Dermis microvascular lymphatic vessel endothelial cell (primary cell): ENCODE measurements at regions not wholly inside any gene's neighbourhood (a gene's known extent, or its start where the extent isn't known, plus 50 kb on each side); places are given as distances from the start of the nearest gene placed in this dataset.
A peak's percentile ranks its signal among the peaks of the same experiment; 100 is the strongest.

Source experiments
- DNase-seq, 2 donors: peaks; one replicate each; pipeline versions ENCODE4 v3.0.0 to v3.0.0-alpha.2; 2010; ENCODE audit warnings: low read depth in 2 of 2

DNA sequence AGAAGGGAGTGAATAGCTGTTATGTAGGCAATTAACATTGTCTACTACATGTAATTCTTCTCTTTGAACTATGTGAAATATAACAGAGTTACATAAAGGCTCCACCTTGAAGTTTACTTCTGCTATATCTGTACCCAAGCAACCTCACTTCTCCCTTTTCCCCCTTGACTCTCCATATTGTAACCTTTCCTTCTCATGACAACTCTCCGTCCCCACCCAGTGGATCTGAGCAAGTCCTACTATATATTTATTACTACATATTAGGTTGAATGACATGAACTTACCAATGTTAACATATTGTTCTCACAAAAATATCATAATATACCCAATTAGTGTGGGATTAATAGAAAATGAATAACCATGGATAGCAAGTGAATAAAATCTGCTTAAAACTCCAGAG lies 93.2 kb upstream of the ATP8A1 start:
- peak; percentile 10 to 23 for DNase-seq

DNA sequence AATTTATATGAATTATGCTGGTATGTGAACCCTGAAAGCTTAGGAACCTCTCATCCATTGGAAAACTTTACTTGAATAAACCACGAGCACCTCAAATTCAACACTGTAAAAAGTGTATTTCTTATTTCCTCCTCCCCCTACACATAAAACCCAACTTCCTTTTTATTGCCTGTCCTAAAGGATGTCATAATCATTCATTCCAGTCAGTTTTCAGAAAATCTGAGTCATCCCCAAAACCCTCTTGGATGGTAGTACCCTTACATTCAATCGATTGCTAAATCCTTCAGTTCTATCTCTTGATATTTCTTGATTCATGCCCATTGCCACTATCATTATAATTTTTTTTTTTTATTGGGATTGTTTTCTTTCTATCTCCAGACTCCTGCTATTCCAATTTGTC lies 91.1 kb upstream of the ATP8A1 start:
- no peak for DNase-seq

DNA sequence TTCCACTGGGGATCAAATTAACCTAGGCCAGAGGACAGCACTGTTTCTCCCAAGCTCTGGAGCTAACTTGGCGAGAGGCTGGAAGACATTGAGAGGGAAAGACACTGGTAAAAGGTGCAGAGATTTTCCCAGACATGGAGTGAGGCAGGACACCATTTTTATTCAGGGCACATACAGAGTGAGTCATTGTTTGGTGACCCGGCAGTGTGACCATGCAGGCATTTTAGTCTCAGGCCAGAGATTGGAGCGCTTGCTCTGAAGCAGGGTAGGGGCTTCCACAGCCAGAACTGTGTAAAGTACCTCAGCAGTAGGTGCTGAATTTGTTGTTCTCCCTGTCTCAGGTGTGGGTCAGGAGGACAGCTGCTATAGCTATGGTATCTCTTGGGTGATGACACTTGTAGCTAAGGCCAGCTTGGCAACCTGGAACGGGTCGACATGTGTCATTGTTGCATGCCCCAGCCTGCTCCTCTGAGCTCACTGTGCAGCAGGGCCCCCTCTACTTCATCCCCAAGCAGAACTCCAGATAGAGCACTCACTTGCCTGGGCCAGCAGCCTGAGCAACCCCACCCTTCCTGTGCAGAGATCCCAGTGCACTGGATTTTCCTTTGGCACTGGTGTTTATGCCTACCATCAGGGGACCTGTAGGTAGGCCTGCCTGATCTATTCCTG lies 79.8 kb upstream of the ATP8A1 start:
- DNase-seq: no peak

DNA sequence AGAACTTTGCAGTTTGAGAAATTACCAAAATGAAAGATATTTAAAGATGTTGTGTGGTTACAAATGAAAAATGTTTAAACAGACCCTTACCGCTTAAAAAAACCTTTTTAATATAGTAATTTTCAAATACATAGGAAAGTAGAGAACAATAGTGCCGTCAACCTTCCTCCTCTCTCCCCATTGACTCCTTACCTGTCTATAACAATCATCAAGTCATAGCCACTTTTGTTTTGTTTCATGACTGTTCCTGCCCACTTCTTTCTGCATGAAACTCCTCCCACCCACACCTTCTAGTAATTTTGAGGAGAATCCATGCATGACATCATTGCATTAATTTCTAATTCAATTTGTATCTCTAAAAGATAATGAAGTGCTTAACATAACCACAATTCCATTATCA lies 76.5 kb upstream of the ATP8A1 start:
- no peak for DNase-seq

DNA sequence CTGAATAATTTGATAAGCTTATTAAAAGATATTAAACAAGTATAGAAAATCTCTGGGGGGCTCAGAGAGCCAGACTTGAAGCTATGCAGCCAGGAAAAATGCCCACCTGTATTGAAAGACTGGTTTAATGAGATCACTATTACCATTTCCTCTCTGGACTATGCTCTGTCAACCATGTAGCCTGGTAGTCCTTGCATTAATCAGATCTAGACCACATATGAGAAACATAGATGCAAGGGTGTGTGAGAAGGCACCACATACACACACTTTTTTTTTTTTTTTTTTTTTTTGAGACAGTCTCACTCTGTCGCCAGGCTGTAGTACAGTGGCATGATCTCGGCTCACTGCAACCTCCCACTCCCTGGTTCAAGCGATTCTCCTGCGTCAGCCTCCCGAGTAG lies 75.9 kb upstream of the ATP8A1 start:
- DNase-seq: no peak

DNA sequence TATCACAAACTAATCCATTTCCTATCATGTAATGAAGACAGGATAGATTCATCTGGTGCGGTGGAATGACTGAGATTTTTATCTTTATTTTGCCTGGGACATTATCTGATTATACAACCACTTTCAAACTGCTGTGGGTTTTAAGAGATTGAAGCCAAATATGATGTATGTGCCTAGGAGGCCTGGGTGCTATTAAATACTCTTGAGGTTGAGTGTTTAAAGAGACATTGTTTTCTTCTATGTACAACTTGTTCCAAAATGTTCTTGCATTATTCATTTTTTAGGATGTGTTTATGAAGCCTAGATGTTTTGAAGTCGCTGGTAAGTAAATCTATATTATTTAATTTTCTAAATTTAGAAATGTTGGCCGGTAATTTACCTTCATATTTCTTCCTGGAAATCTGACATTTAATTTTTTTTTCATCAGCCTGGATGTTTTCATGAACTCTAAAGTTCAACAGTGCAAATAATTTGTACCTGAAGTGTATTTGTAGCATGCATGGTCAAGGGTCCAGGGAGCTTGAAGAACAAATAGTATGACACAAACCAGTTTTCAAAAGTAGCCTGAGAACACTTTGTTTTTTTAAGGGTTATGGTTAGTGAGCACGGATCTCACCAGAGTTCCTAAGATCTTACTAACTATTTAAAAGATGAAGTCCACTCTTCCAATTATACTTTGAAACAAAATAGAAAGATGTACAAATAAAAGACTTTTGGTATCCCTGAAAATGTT lies 72.8 kb upstream of the ATP8A1 start:
- DNase-seq: no peak

DNA sequence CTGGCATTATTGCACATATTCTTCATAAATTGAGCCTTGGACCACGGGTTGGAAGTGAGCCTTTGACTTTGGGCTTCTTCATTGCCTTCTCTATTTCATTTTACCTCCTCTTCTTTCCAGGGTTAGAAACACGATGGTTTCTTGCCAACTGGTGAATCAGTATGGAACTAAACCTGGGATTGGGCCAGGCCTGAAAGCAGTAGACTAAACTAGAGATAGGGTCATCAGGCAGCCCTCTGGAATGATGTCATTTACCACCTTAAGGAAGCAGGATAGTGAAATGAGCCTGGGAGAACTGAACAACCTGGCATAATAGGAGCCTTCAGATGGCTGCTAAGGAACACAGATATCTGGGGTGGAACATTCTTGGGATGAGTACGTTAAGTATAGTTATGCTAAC lies 67.5 kb upstream of the ATP8A1 start:
- DNase-seq: no peak

DNA sequence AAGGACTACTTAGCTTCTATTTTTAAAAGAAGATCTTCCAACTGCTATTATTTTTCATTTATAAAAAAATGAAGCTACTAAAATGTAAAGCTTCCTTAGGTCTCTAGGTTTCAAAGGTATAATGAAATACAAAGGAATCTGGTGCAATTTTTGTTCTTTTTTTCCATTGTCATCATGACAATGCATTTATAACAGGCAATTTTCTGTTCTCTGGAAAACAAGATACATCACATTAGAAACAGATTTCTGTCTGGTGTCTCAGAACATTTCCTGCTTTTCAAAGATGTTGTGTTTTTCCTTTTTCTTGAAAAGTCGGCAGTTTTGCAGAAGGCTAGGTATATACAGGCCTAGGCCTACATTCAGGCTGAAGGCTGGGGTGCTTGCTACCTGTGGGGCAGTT lies 63.6 kb upstream of the ATP8A1 start:
- DNase-seq: no peak

DNA sequence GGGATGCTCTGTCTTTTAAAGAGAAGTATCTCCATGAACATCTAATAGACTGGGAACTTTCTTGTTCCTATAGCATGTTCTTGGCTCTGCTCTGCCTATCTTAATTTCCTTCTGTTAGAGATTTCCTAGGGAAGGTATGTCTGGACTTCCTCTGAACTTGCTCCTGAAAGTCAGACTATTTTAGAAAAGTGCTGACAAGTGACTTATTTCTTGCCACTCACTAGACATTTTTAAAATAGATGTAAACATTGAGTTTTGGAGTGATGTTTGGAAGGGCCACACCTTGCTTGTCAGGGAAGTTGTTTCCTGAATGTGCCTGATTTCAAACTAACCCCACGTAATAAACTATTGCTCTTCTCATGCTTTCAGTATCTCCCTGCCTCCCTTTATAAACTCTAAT lies 62.4 kb upstream of the ATP8A1 start:
- DNase-seq: no peak

DNA sequence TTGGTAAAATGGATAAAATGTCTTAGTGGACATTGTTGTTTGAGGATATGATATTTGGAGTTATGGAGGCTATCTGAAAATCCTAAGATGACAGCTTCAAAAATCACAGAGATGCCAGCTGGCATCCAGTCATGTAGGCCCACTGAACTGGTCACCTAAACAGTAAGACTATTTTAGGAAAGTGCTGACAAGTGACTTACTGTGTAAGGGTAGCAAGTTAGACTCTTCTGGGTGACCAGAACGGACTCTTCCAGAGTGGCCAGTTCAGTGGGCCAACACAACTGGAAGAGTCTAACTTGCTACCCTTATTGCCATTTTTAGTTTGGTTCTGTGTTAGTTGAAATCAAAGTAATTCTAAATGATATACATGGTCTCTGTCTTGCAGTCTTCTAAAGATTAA lies 61.4 kb upstream of the ATP8A1 start:
- no peak for DNase-seq

DNA sequence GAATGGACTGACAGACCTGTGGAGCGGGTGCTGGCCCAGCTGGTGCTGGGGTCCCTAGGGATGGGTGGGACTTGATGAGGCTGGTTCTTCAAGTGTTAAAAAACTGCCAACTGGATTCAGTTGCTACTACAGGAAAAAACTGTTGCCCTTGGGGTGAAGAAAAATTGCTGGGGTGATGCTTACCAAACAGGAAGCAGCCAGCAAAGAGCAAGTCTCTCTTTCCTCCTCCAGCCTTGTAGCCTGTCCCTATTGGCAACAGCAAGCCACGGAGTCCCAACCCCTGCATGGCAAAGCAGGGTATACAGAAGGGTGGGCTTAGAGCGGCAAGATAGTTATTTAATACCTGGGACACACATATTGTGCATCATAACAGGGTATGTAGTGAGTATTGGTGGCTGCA lies 60.1 kb upstream of the ATP8A1 start:
- no peak for DNase-seq

DNA sequence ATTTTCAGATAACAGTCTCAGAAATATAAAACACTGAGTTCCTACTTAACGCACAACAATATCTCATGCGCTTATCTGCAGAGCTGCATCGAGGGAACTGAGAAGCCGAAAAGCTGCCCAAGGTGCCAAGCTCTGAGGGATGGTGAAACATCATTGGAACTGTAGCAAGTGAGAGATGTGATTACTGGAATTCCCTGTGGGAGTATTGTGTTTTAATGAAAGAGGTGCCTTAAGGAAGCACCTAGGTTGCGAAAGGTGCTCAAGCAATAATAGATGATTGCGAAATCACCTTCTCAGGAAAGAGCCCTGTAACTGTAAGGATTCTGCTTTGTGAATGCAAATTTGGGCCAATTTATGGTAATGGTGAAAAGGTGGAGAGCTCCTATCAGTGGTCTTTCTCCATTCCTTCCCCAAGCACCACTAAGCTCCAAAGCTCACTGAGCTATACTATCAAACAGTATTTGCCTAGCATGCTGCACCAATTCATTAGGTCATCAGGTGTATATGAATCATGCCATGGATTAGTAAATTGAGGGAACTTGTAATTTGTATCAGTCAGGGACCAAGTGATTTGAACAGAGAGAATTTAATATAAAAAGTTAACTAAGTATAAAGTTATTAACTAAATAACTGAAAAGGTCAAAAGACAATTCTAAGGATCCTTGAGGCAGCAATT lies 59.0 kb upstream of the ATP8A1 start:
- DNase-seq: no peak

DNA sequence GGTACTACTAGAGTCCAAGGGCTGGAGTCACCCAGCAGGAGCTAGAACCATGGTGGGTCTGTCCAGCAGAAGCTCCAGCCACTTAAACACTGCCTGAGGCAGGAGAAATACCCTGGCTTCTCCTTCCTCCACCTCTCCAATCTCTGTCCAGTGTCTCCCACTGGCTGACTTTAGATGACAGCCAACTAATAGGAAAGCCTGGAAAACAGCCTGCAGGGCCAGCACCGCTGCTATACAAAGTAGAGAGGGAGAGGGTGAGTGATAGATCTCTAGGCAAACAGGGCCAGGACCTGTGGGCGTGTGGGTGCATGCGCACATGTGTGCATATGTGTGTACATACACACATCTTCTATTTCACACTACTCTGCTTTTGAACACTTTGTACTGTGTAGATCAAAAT lies 56.5 kb upstream of the ATP8A1 start:
- DNase-seq: no peak

DNA sequence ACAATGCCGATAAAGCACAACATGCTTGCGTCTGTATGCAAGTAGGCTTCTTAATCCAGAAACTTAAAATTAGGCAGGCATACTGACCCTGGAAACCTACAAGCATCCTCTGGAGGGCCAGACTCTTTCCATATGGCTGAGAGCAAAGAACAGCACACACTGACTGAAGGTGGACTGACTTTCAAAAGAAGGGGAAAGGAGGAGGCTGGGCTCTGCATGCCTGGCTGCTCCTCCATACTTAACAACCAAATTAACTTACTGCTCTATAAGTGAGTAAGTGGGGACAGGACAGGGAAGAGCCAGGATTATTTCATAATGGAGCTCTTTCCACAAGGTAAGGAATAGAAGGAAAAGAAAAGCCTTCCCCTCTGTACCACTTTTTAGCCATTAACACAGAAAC lies 55.9 kb upstream of the ATP8A1 start:
- DNase-seq: no peak

DNA sequence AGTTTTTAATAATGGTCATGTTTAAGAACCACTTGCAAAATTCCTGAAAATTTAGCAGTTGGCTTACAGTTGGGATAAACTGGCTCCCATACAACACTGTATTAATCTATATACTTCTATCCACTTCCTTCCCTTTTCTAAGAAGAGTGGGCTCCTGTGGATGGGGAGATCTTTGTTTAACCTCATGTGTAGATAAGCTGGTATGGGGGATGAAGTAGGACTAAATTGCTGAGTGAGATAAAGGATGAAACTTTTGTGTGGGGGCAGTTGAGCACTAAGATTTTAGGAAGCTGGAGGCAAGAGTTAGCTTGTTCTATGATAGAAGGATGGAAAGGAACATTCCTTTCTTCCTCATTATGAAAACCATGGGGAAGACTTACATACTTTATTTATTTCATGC lies 54.6 kb upstream of the ATP8A1 start:
- no peak for DNase-seq

DNA sequence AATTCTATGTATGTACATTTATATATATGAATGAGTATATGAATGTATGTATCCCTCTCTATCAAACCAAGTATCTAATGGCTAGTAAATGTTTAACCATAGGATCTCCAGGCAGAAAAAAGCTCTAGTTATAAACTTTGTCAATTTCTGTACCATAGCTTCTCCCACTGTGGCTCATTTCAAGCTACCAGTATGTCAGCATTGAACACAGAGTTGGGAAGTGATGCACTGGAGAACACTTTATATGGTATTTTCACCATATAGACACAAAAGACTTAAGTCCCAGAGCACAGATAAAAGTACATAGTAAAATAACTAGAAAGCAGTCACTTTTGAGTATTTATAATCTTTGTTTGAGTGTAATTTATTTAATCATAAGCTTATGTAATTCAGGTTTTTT lies 53.9 kb upstream of the ATP8A1 start:
- no peak for DNase-seq

DNA sequence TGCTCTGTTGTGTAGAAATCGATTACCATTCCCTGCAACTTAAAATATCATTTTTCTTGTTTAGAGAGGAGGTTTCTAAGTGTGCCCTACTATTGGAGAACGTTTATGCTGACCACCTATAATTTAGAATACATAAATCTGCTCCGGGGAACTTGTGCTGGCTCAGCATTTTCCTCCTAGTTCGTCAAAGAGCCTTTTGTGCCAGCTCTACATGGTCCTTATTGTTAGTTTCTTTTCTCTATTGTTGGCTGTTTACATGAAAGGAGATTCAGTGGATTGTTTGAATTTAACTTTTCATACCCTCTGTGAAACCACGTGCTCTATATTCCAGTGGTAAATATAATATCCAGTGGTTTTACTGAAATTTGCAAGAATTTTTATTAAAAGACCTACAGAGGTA lies 53.4 kb upstream of the ATP8A1 start:
- DNase-seq: no peak

DNA sequence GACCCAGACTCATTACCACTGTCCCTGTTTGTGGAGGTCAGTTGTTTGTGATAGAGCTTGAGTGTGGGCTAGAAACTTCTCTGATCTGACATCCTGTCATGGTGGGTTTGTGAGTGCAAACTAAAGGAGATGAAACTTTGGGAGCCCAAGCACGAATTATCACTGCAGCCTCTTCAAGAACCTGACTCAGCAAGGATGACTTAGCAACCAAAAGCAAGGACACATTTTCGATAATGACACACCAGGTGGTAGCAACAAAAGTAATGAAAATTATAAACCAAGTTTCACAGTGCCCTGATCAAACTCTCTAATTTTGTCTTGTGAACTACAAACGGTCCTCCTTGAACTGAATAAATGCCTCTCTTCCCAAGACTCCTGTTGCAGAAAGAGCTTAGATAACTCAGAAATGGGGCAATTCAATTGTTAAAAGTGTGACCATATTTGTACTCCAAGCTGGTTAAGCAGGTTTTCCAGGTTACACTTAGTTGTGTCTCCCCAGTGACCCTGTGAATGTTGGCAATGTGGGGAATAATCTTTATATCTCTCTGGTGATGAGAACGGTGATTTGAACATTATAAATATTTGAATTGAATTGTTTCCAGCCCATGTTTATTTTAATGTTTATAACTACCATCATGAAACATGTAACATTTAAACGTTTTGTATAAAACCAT lies 52.6 kb upstream of the ATP8A1 start:
- DNase-seq: no peak

DNA sequence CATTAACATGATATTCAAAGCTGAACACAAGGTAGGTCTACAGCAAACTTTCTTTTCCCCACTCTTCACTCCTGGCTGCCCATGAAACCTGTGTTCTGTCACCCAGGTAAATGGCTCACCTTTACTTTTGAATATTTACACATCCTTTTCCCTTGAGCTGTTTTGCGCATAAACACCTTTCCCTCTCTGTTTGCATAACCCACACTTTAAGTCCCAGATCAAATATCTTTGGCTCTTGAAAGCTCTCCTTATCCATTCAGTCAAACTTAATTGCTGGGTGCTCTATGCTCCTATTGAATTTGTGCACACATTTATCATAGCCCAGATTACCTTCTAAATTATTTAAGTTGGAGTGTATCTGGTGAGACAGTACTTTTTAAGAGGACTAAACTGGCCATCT lies 51.7 kb upstream of the ATP8A1 start:
- no peak for DNase-seq
